ENCODE measurements at regions not wholly inside any gene's neighbourhood (a gene's known extent, or its start where the extent isn't known, plus 50 kb on each side); places are given as distances from the start of the nearest gene placed in this dataset.
A peak's percentile ranks its signal among the peaks of the same experiment; 100 is the strongest.

DNA sequence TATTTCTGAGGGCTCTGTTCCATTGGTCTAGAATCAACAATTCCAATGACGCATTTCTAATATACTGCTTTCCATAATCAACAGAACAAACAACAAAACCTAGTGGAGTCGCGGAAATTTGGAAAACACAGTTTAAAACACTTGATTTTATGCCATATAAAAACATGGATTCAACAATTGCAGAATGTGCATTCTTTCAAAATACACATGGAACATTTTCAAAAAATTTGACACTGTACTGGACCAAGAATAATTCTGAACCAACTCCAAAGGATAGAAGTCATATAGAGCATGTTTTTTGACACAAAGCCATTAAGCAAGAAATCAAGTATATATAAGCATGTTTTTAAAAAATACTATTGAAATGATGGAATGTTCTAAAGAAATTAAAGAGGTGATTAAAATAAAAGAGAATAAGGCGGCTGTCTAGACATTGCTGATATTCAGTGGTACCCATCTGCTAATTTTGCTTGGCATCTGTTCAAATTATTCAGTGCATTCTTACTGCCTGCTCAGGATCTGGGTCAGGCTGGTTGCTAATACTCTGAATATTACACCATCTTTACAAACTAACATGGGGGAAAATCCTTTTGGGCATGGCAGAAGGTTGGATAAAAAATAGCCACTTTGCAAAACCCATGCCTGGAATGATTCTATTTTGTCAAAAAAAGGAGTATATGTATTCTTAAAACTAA lies 221.3 kb downstream of the NPR3 start:
- Histone ChIP-seq H3K9me3 (ENCODE audit: low read depth) (no peaks in the 10 kb centered on the region), H3K9me2 (ENCODE audit: insufficient read depth) (no peaks in the 10 kb centered on the region), H3K36me3 (ENCODE audit: low read depth) (no peaks in the 10 kb centered on the region), H3K4me2 (ENCODE audit: unreplicated experiment) (no peak overlapping the region), H4K20me1 (ENCODE audit: insufficient read depth) (no peaks in the 10 kb centered on the region), H3K27ac (no peak overlapping the region), H3K27me3 (replicated peaks; ENCODE audit: insufficient read depth) (no peaks in the 10 kb centered on the region), H3K4me3 (no peak overlapping the region), H3K79me2 (ENCODE audit: insufficient read depth) (no peaks in the 10 kb centered on the region), H3F3A (ENCODE audit: insufficient read depth) (no peaks in the 10 kb centered on the region), H2AFZ (no peak overlapping the region), H3K9ac (no peak overlapping the region), H3K4me1 (ENCODE audit: insufficient read depth) (peaks cover 7% of the 10 kb centered on the region)
- in situ Hi-C loops (cut with MboI) = loop anchor here (25.0 kb wide), 1 partner anchor 480 kb away; no protein-coding TSS in a partner anchor
- no peak for TF ChIP-seq EZH2phosphoT487 (IDR thresholded peaks at IDR 0.05; ENCODE audit: insufficient read depth, low read depth)
- TF ChIP-seq EZH2 (IDR thresholded peaks at IDR 0.05; ENCODE audit: insufficient read depth, poor library complexity, severe bottlenecking) = no peak
- peak; percentile 19 for DNase-seq
- WGBS, 2 experiments (ENCODE audit: low coverage in 1 of 2, low lambda C conversion rate in 2 of 2, missing lambda C conversion rate in 2 of 2) = 39 to 46% methylated on average over 4 of the region's 4 CpGs

DNA sequence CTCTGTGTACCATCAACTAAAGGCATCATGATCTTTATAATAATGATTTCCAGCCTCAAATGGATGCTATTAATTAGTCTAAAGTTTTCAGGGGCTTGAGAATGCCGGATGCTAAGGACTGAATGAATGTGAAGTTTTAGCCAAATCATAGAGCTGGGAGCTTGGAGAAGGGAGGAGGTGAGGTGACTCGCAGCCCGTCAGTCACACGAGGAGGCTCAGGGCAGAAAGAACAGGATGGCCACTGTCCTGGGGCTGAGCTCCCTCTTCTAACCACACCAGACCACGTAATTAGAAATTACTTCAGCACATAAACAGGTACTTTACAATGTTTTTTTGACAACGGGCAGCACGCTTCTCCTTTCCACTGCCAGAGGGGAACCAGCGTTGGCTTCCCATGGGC lies 222.6 kb downstream of the NPR3 start:
- TF ChIP-seq EZH2 (IDR thresholded peaks at IDR 0.05; ENCODE audit: insufficient read depth, poor library complexity, severe bottlenecking) (no peak), EZH2phosphoT487 (IDR thresholded peaks at IDR 0.05; ENCODE audit: insufficient read depth, low read depth) (no peak)
- Histone ChIP-seq H3K4me1 (ENCODE audit: insufficient read depth) (peaks cover under 1% of the 10 kb centered on the region; the same call in 1 of the 2 replicates), H4K20me1 (ENCODE audit: insufficient read depth) (no peaks in the 10 kb centered on the region), H3K4me2 (ENCODE audit: unreplicated experiment) (no peak overlapping the region), H2AFZ (no peak overlapping the region), H3K36me3 (ENCODE audit: low read depth) (no peaks in the 10 kb centered on the region), H3K27ac (no peak overlapping the region), H3F3A (ENCODE audit: insufficient read depth) (no peaks in the 10 kb centered on the region), H3K79me2 (ENCODE audit: insufficient read depth) (no peaks in the 10 kb centered on the region), H3K9me3 (ENCODE audit: low read depth) (no peaks in the 10 kb centered on the region), H3K4me3 (no peak overlapping the region), H3K9me2 (ENCODE audit: insufficient read depth) (no peaks in the 10 kb centered on the region), H3K27me3 (replicated peaks; ENCODE audit: insufficient read depth) (no peaks in the 10 kb centered on the region), H3K9ac (no peak overlapping the region)
- in situ Hi-C loops (cut with MboI) = loop anchor here (25.0 kb wide), 1 partner anchor 479 kb away; no protein-coding TSS in a partner anchor
- no peak for DNase-seq
- WGBS, 2 experiments (ENCODE audit: low coverage in 1 of 2, low lambda C conversion rate in 2 of 2, missing lambda C conversion rate in 2 of 2) = 85 to 87% methylated on average over 8 of the region's 8 CpGs

DNA sequence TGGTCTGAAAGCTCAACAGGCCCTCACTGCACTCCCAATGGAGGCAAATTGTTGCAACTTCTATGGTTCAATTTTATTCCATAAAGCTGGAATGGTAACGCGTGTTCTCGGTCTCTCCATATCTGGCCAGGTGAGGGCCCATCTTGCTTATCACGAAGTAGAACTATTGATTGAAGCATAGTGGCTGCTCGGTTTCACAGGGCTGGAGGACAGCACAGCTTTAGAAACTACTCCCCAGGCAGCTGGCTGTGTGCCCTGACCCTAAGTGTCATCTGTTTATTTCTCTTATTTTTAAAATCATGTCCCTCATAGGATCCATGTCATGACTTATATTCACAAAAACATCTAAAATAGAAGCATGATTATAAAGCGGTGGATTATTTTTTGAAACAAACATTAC lies 223.4 kb downstream of the NPR3 start:
- H4K20me1 ChIP-seq (ENCODE audit: insufficient read depth) = no peaks in the 10 kb centered on the region
- no peak overlapping the region for H3K27ac ChIP-seq
- no peak overlapping the region for H3K9ac ChIP-seq
- H3K4me3 ChIP-seq = no peak overlapping the region
- H3F3A ChIP-seq (ENCODE audit: insufficient read depth) = no peaks in the 10 kb centered on the region
- H3K4me1 ChIP-seq (ENCODE audit: insufficient read depth) = no peaks in the 10 kb centered on the region; the same call in 1 of the 2 replicates
- H3K4me2 ChIP-seq (ENCODE audit: unreplicated experiment) = no peak overlapping the region
- no peaks in the 10 kb centered on the region for H3K9me2 ChIP-seq (ENCODE audit: insufficient read depth)
- in situ Hi-C loops (cut with MboI) = loop anchor here (25.0 kb wide), 1 partner anchor 478 kb away; no protein-coding TSS in a partner anchor
- H3K79me2 ChIP-seq (ENCODE audit: insufficient read depth) = no peaks in the 10 kb centered on the region
- H3K27me3 ChIP-seq (replicated peaks; ENCODE audit: insufficient read depth) = no peaks in the 10 kb centered on the region
- TF ChIP-seq EZH2 (IDR thresholded peaks at IDR 0.05; ENCODE audit: insufficient read depth, poor library complexity, severe bottlenecking) (no peak), EZH2phosphoT487 (IDR thresholded peaks at IDR 0.05; ENCODE audit: insufficient read depth, low read depth) (no peak)
- H3K9me3 ChIP-seq (ENCODE audit: low read depth) = no peaks in the 10 kb centered on the region
- H2AFZ ChIP-seq = no peak overlapping the region
- H3K36me3 ChIP-seq (ENCODE audit: low read depth) = no peaks in the 10 kb centered on the region
- DNase-seq = no peak
- WGBS, 2 experiments (ENCODE audit: low coverage in 1 of 2, low lambda C conversion rate in 2 of 2, missing lambda C conversion rate in 2 of 2) = 87 to 90% methylated on average over 6 of the region's 6 CpGs

DNA sequence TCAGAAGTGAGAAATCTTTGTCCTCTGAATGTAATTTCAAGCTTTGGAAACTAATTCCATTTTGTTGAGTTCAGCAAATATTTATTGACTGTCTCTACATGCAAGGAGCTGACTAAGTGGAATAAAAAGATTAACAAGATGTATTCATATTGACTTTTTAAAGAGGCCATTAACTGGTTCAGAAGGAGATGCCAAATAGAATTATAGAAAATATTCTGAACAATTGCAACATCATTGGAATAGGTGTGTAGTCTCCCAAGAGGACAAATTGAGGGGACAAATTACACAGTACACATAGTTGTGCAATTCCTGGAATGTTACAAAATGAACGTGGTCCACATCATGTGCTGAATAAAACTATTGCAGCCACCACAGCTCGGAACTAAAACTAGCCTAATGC lies 224.2 kb downstream of the NPR3 start:
- in situ Hi-C loops (cut with MboI) = loop anchor here (25.0 kb wide), 1 partner anchor 477 kb away; no protein-coding TSS in a partner anchor

More for the DNA sequence above, 224.2 kb downstream of the NPR3 start:
- Histone ChIP-seq H3K79me2 (ENCODE audit: insufficient read depth) (no peaks in the 10 kb centered on the region), H3K36me3 (ENCODE audit: low read depth) (no peaks in the 10 kb centered on the region), H3K4me2 (ENCODE audit: unreplicated experiment) (no peak overlapping the region), H4K20me1 (ENCODE audit: insufficient read depth) (no peaks in the 10 kb centered on the region), H3K9me3 (ENCODE audit: low read depth) (no peaks in the 10 kb centered on the region), H3F3A (ENCODE audit: insufficient read depth) (no peaks in the 10 kb centered on the region), H3K4me3 (no peak overlapping the region), H3K27me3 (replicated peaks; ENCODE audit: insufficient read depth) (no peaks in the 10 kb centered on the region), H3K4me1 (ENCODE audit: insufficient read depth) (no peaks in the 10 kb centered on the region; the same call in 1 of the 2 replicates), H3K9me2 (ENCODE audit: insufficient read depth) (no peaks in the 10 kb centered on the region), H2AFZ (no peak overlapping the region), H3K27ac (no peak overlapping the region), H3K9ac (no peak overlapping the region)
- DNase-seq = peak; percentile 17
- 5 to 12% methylated on average over 2 of the region's 2 CpGs for WGBS, 2 experiments (ENCODE audit: low coverage in 1 of 2, low lambda C conversion rate in 2 of 2, missing lambda C conversion rate in 2 of 2)
- no peak for TF ChIP-seq EZH2 (IDR thresholded peaks at IDR 0.05; ENCODE audit: insufficient read depth, poor library complexity, severe bottlenecking)
- TF ChIP-seq EZH2phosphoT487 (IDR thresholded peaks at IDR 0.05; ENCODE audit: insufficient read depth, low read depth) = no peak
